IMR-90 (cell line): ENCODE measurements at regions not wholly inside any gene's neighbourhood (a gene's known extent, or its start where the extent isn't known, plus 50 kb on each side); places are given as distances from the start of the nearest gene placed in this dataset.

Experiments
- ATAC-seq: fragments of 200-7000 bp; cut with Tn5 transposase; 2 replicates; pipeline ENCODE4 v1.9.1; 2020; ENCODE audit warnings: low read depth, mild to moderate bottlenecking, moderate library complexity
- BruUV-seq: library from RNA; stranded (reverse); fragments of 400-500 nt; replicated peaks from 2 replicates; lab custom pipeline; 2021; lab: Mats Ljungman, UMichigan
- CTCF ChIA-PET: fragments of 300-600 bp; formaldehyde crosslinking; extraction: SDS; loops from one replicate; lab custom pipeline; 2021; ENCODE audit warnings: antibody characterized with exemption; lab: Yijun Ruan, JAX
- POLR2A ChIA-PET: fragments of 300-600 bp; sonication (Branson Sonifier 250); formaldehyde crosslinking; loops from one replicate; lab custom pipeline; 2022; ENCODE audit warnings: antibody characterized with exemption; ENCODE audit not compliant: unreplicated experiment; lab: Charles Lee
- DNase-seq: peaks from one replicate; pipeline ENCODE4 v3.0.0; 2013
- H2AFZ ChIP-seq: replicated peaks from 2 replicates; pipeline ENCODE3; 2013; ENCODE audit warnings: low read length, mild to moderate bottlenecking; ENCODE audit not compliant: poor library complexity
- H2AK5ac ChIP-seq: 2 replicates; pipeline ENCODE4 v1.6.1; 2013; ENCODE audit warnings: low read depth, low read length, inconsistent platforms
- H2AK9ac ChIP-seq: replicated peaks from 2 replicates; pipeline ENCODE3; 2013; ENCODE audit warnings: mild to moderate bottlenecking, low read depth, low read length, moderate library complexity; ENCODE audit not compliant: poor library complexity
- H2BK120ac ChIP-seq: 2 replicates; pipeline ENCODE4 v1.6.1; 2013; ENCODE audit warnings: low read depth, low read length, inconsistent platforms
- H2BK15ac ChIP-seq: 3 replicates; pipeline ENCODE4 v1.6.1; 2013; ENCODE audit warnings: low read depth, low read length, inconsistent platforms
- H2BK20ac ChIP-seq: 2 replicates; pipeline ENCODE4 v1.6.1; 2013; ENCODE audit warnings: low read depth, mild to moderate bottlenecking, inconsistent platforms, low read length, moderate library complexity
- H2BK5ac ChIP-seq: 2 replicates; pipeline ENCODE4 v1.6.1; 2013; ENCODE audit warnings: mild to moderate bottlenecking, low read depth, low read length, inconsistent platforms; ENCODE audit not compliant: poor library complexity, severe bottlenecking
- H3K14ac ChIP-seq: replicated peaks from 2 replicates; pipeline ENCODE4 v1.6.1; 2013; ENCODE audit warnings: low read depth, low read length, inconsistent platforms
- H3K18ac ChIP-seq: 2 replicates; pipeline ENCODE4 v1.6.1; 2013; ENCODE audit warnings: low read depth, low read length, control low read depth
- H3K23ac ChIP-seq: 2 replicates; pipeline ENCODE4 v1.6.1; 2013; ENCODE audit warnings: low read depth, low read length, inconsistent platforms
- H3K27ac ChIP-seq: 2 replicates; pipeline ENCODE4 v1.5.1; 2013; ENCODE audit warnings: mild to moderate bottlenecking, control low read depth, low read length; ENCODE audit not compliant: insufficient read depth
- H3K27me3 ChIP-seq: 2 replicates; pipeline ENCODE4 v1.6.1; 2013; ENCODE audit warnings: low read length; ENCODE audit not compliant: control insufficient read depth, insufficient read depth
- H3K36me3 ChIP-seq: 2 replicates; pipeline ENCODE4 v1.6.1; 2013; ENCODE audit warnings: low read length, mixed read lengths; ENCODE audit not compliant: control insufficient read depth, insufficient read depth
- H3K4ac ChIP-seq: 2 replicates; pipeline ENCODE4 v1.6.1; 2013; ENCODE audit warnings: low read depth, low read length, inconsistent platforms
- H3K4me1 ChIP-seq: 2 replicates; pipeline ENCODE4 v1.6.1; 2013; ENCODE audit warnings: low read length, mixed read lengths; ENCODE audit not compliant: control insufficient read depth, insufficient read depth
- H3K4me2 ChIP-seq: 2 replicates; pipeline ENCODE4 v1.6.1; 2013; ENCODE audit warnings: low read depth, mild to moderate bottlenecking, control low read depth, low read length, moderate library complexity
- H3K4me3 ChIP-seq: 2 replicates; pipeline ENCODE4 v1.5.1; 2013; ENCODE audit warnings: low read depth, mild to moderate bottlenecking, control low read depth, low read length, moderate library complexity; ENCODE audit not compliant: insufficient read depth
- H3K56ac ChIP-seq: 2 replicates; pipeline ENCODE4 v1.6.1; 2013; ENCODE audit warnings: low read length, inconsistent platforms; ENCODE audit not compliant: insufficient read depth; ENCODE audit errors: extremely low read depth
- H3K79me1 ChIP-seq, 2 experiments: 2 replicates each; pipeline ENCODE4 v1.6.1; 2013; ENCODE audit warnings: low read length in 2 of 2, inconsistent platforms in 1 of 2, low read depth in 1 of 2
- H3K9ac ChIP-seq: 2 replicates; pipeline ENCODE4 v1.6.1; 2013; ENCODE audit warnings: low read depth, low read length, control low read depth
- H3K9me1 ChIP-seq: 2 replicates; pipeline ENCODE4 v1.6.1; 2013; ENCODE audit warnings: low read length, inconsistent platforms; ENCODE audit not compliant: insufficient read depth
- H3K9me3 ChIP-seq: 2 replicates; pipeline ENCODE4 v1.6.1; 2013; ENCODE audit warnings: low read length; ENCODE audit not compliant: control insufficient read depth, insufficient read depth
- H4K20me1 ChIP-seq: 2 replicates; pipeline ENCODE4 v1.6.1; 2013; ENCODE audit warnings: low read length, inconsistent platforms; ENCODE audit not compliant: insufficient read depth
- H4K5ac ChIP-seq: 2 replicates; pipeline ENCODE4 v1.6.1; 2013; ENCODE audit warnings: mild to moderate bottlenecking, low read depth, low read length, control low read depth
- H4K8ac ChIP-seq, 2 experiments: 2 replicates each; pipeline ENCODE4 v1.6.1; 2013; ENCODE audit warnings: low read depth in 2 of 2, low read length in 2 of 2, control low read depth in 1 of 2, inconsistent platforms in 1 of 2
- H4K91ac ChIP-seq: 2 replicates; pipeline ENCODE4 v1.6.1; 2013; ENCODE audit warnings: low read depth, low read length, inconsistent platforms; ENCODE audit not compliant: insufficient read depth
- CEBPB ChIP-seq: IDR thresholded peaks from 2 replicates; pipeline ENCODE4 v1.6.1; 2012; ENCODE audit warnings: low read depth, low read length, improper control_type of control experiment
- FOS ChIP-seq: fragments of 150-350 bp; IDR thresholded peaks from 2 replicates; pipeline ENCODE4 v1.6.1; 2016; ENCODE audit warnings: low read depth, low read length
- NFE2L2 ChIP-seq: fragments of 150-350 bp; IDR thresholded peaks from 2 replicates; pipeline ENCODE4 v1.6.1; 2016; ENCODE audit warnings: low read depth, mild to moderate bottlenecking, low read length
- POLR2A ChIP-seq: IDR thresholded peaks from 2 replicates; pipeline ENCODE4 v1.6.1; 2012; ENCODE audit warnings: mild to moderate bottlenecking, low read depth, low read length
- RAD21 ChIP-seq: IDR thresholded peaks from 2 replicates; pipeline ENCODE4 v1.6.1; 2012; ENCODE audit warnings: low read length, improper control_type of control experiment
- RCOR1 ChIP-seq: IDR thresholded peaks from 2 replicates; pipeline ENCODE4 v1.6.1; 2012; ENCODE audit warnings: mild to moderate bottlenecking, low read length, improper control_type of control experiment; ENCODE audit not compliant: insufficient replicate concordance
- RFX5 ChIP-seq: IDR thresholded peaks from 2 replicates; pipeline ENCODE4 v1.8.0; 2012; ENCODE audit warnings: low read depth, mild to moderate bottlenecking, low read length, moderate library complexity
- WGBS, 2 experiments: methylation state at CpG; one replicate each; pipeline versions ENCODE4 v1.1.5 to v1.1.7; 2013; ENCODE audit warnings: missing lambda C conversion rate in 2 of 2; ENCODE audit not compliant: insufficient read length in 1 of 2; ENCODE audit errors: extremely low coverage in 2 of 2; 5-methylcytosine and 5-hydroxymethylcytosine counted together
- dilution Hi-C: fragments of 300-500 bp; cut with HindIII; formaldehyde crosslinking; loops from one replicate; pipeline ENCODE4 v1.14.3; 2018; ENCODE audit warnings: low sequenced_read_pairs; ENCODE audit not compliant: unreplicated experiment
- in situ Hi-C: fragments of 300-500 bp; cut with MboI; formaldehyde crosslinking; loops from 3 replicates; pipeline ENCODE4 v1.14.3; 2019; ENCODE audit warnings: low sequenced_read_pairs, inconsistent platforms, mixed read lengths
- intact Hi-C: fragments of 100-400 bp; cut with micrococcal nuclease; formaldehyde crosslinking; loops from 2 replicates; pipeline ENCODE4 v1.10.0; 2022
- TF ChIP-seq, protein P1 (sequence below): fragments of 150-350 bp; IDR thresholded peaks from 2 replicates; pipeline ENCODE4 v1.6.1; 2016; ENCODE audit warnings: low read depth, mild to moderate bottlenecking, low read length, moderate library complexity, borderline replicate concordance

DNA sequence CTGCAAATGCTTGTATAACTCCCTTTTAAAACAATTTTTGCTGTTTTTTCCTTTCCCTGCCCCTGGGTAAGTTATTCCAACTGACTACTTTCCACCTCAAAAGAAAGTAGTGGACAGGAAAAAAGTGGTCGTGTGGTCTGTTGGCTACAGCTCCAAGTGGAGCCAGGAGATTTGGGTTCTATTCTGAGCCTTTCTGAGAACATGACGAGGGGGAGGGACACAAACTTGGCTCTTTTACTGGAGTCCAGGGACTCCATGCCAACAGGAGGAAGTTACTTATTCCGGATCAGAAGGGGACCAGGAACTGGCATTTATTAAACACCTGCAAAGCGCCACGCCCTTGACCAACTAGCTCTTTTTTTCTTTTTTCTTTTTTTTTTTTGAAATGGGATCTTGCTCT lies 79.0 kb upstream of the CAPZB start:
- Histone ChIP-seq H3K4me1 (peaks cover 5% of the 10 kb centered on the region; the same call in 1 of the 2 replicates), H3K23ac (no peak overlapping the region), H2AK9ac (no peak overlapping the region), H2BK120ac (no peak overlapping the region), H2AFZ (no peak overlapping the region), H4K5ac (no peak overlapping the region), H3K56ac (no peak overlapping the region), H3K27ac (no peak overlapping the region), H3K14ac (no peak overlapping the region), H2AK5ac (no peak overlapping the region), H3K27me3 (no peaks in the 10 kb centered on the region), H3K4ac (no peak overlapping the region), H3K36me3 (no peaks in the 10 kb centered on the region), H3K9me1 (no peaks in the 10 kb centered on the region), H4K91ac (no peak overlapping the region), H3K18ac (no peak overlapping the region), H3K4me3 (no peak overlapping the region), H4K8ac (no peak overlapping the region; a peak in 1 of 4 replicates), H3K79me1 (no peaks in the 10 kb centered on the region), H2BK5ac (no peak overlapping the region), H4K20me1 (no peaks in the 10 kb centered on the region), H2BK20ac (no peak overlapping the region), H3K9me3 (no peaks in the 10 kb centered on the region), H2BK15ac (no peak overlapping the region), H3K9ac (no peak overlapping the region), H3K4me2 (no peak overlapping the region)
- TF ChIP-seq, protein P1, sequence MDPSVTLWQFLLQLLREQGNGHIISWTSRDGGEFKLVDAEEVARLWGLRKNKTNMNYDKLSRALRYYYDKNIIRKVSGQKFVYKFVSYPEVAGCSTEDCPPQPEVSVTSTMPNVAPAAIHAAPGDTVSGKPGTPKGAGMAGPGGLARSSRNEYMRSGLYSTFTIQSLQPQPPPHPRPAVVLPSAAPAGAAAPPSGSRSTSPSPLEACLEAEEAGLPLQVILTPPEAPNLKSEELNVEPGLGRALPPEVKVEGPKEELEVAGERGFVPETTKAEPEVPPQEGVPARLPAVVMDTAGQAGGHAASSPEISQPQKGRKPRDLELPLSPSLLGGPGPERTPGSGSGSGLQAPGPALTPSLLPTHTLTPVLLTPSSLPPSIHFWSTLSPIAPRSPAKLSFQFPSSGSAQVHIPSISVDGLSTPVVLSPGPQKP: no peak
- TF ChIP-seq POLR2A (no peak), RFX5 (no peak), RAD21 (no peak), CEBPB (no peak), FOS (no peak), NFE2L2 (no peak), RCOR1 (no peak)
- WGBS, 2 experiments: 100% methylated on average over 1 of the region's 5 CpGs; no CpG with 5 or more reads in 1 of the 2 experiments
- intact Hi-C loops (no loop called here), dilution Hi-C loops (no loop called here), in situ Hi-C loops (no loop called here)
- no peak for ATAC-seq
- BruUV-seq: no TSS peak
- ChIA-PET CTCF (interaction anchor here (0.9 kb wide), 1 partner anchor 96 kb away, joined by 3 read pairs; no protein-coding TSS in a partner anchor), POLR2A (no interaction called here)
- no peak for DNase-seq
